Calu3 (cell line): ENCODE measurements at regions not wholly inside any gene's neighbourhood (a gene's known extent, or its start where the extent isn't known, plus 50 kb on each side); places are given as distances from the start of the nearest gene placed in this dataset.

ENCODE experiments used
- BruUV-seq: library from RNA; stranded (reverse); fragments of 400-500 nt; replicated peaks from 2 replicates; lab custom pipeline; 2021; lab: Mats Ljungman, UMichigan
- CTCF ChIA-PET: fragments of 300-600 bp; sonication (Branson Sonifier 250); formaldehyde crosslinking; loops from one replicate; lab custom pipeline; 2022; ENCODE audit warnings: antibody characterized with exemption; lab: Charles Lee
- DNase-seq: peaks from one replicate; pipeline ENCODE4 v3.0.0; 2022
- H3K27ac Mint-ChIP-seq: one replicate; pipeline ENCODE4 v1.8.0; 2022; ENCODE audit warnings: mixed read lengths; ENCODE audit not compliant: unreplicated experiment
- H3K27me3 Mint-ChIP-seq: one replicate; pipeline ENCODE4 v1.8.0; 2022; ENCODE audit warnings: mixed read lengths; ENCODE audit not compliant: unreplicated experiment
- H3K36me3 Mint-ChIP-seq: one replicate; pipeline ENCODE4 v1.8.0; 2022; ENCODE audit warnings: mild to moderate bottlenecking, moderate library complexity, mixed read lengths; ENCODE audit not compliant: insufficient read depth, unreplicated experiment
- H3K4me1 Mint-ChIP-seq: one replicate; pipeline ENCODE4 v1.8.0; 2022; ENCODE audit warnings: mild to moderate bottlenecking, low read depth, mixed read lengths; ENCODE audit not compliant: unreplicated experiment
- H3K4me3 Mint-ChIP-seq: one replicate; pipeline ENCODE4 v1.8.0; 2022; ENCODE audit warnings: mild to moderate bottlenecking, low read depth, moderate library complexity, mixed read lengths; ENCODE audit not compliant: unreplicated experiment
- H3K9me3 Mint-ChIP-seq: one replicate; pipeline ENCODE4 v1.8.0; 2022; ENCODE audit warnings: low read depth, mixed read lengths; ENCODE audit not compliant: unreplicated experiment
- CTCF ChIP-seq: fragments of 200-600 bp; IDR thresholded peaks from one replicate; pipeline ENCODE4 v1.8.0; 2022; ENCODE audit warnings: antibody characterized with exemption; ENCODE audit not compliant: unreplicated experiment
- intact Hi-C: fragments of 100-400 bp; cut with micrococcal nuclease; formaldehyde crosslinking; loops from one replicate; pipeline ENCODE4 v1.10.0; 2022; ENCODE audit not compliant: unreplicated experiment

DNA sequence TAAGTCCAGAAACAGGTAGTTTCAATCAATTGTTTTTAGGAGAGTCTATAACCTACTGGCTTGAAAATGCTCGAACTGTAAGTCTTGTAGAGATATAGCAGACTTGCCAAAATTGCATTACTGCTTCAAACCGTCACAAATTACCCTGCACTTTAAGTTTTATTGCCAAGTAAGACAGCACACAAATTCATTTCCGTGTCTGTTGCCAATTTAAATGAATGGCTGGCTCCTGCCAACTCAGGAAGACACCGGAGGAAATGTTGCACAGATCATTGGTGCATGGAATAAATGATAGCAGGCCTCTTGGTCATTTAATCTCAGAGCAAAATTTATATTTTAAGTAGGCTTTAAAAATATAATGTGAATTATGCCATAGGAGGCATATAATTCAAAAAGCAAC, 438.1 kb downstream of the HACE1 start:
- H3K4me3 Mint-ChIP-seq, result no peak overlapping the region
- H3K27me3 Mint-ChIP-seq, result peaks cover 15% of the 10 kb centered on the region
- intact Hi-C loops, result no loop called here
- H3K9me3 Mint-ChIP-seq, result peaks cover 5% of the 10 kb centered on the region
- no peaks in the 10 kb centered on the region for H3K36me3 Mint-ChIP-seq
- no peak for TF ChIP-seq CTCF
- DNase-seq, result no peak
- H3K4me1 Mint-ChIP-seq, result no peaks in the 10 kb centered on the region
- H3K27ac Mint-ChIP-seq, result no peak overlapping the region
- CTCF ChIA-PET, result no interaction called here
- no TSS peak for BruUV-seq

GRCh38 chr6:104418839-104419238, 440.9 kb downstream of the HACE1 start:
- Mint-ChIP-seq H3K4me3 (no peak overlapping the region), H3K4me1 (no peaks in the 10 kb centered on the region), H3K27me3 (peaks cover 7% of the 10 kb centered on the region), H3K9me3 (peaks cover 5% of the 10 kb centered on the region), H3K27ac (no peak overlapping the region), H3K36me3 (no peaks in the 10 kb centered on the region)
- CTCF ChIA-PET, result no interaction called here
- no peak for TF ChIP-seq CTCF
- DNase-seq, result no peak
- intact Hi-C loops, result no loop called here
- BruUV-seq, result no TSS peak

GRCh38 chr6:104418125-104418524, 441.6 kb downstream of the HACE1 start:
- no TSS peak for BruUV-seq
- H3K4me3 Mint-ChIP-seq, result no peak overlapping the region
- no peaks in the 10 kb centered on the region for H3K36me3 Mint-ChIP-seq

GRCh38 chr6:104414723-104415122, 445.0 kb downstream of the HACE1 start:
- no TSS peak for BruUV-seq
- Mint-ChIP-seq H3K9me3 (no peaks in the 10 kb centered on the region), H3K36me3 (no peaks in the 10 kb centered on the region), H3K4me3 (no peak overlapping the region), H3K27ac (no peak overlapping the region), H3K4me1 (no peaks in the 10 kb centered on the region), H3K27me3 (no peaks in the 10 kb centered on the region)
- no peak for TF ChIP-seq CTCF
- no peak for DNase-seq
- intact Hi-C loops, result no loop called here
- CTCF ChIA-PET, result no interaction called here

More at GRCh38 chr6:104418125-104418524, 441.6 kb downstream of the HACE1 start:
- H3K4me1 Mint-ChIP-seq, result no peaks in the 10 kb centered on the region
- H3K9me3 Mint-ChIP-seq, result peaks cover 5% of the 10 kb centered on the region
- no peak overlapping the region for H3K27ac Mint-ChIP-seq
- intact Hi-C loops, result no loop called here
- peaks cover under 1% of the 10 kb centered on the region for H3K27me3 Mint-ChIP-seq
- TF ChIP-seq CTCF, result no peak
- no peak for DNase-seq
- CTCF ChIA-PET, result no interaction called here

GRCh38 chr6:104413767-104414166, 446.0 kb downstream of the HACE1 start:
- Mint-ChIP-seq H3K9me3 (no peaks in the 10 kb centered on the region), H3K4me1 (no peaks in the 10 kb centered on the region), H3K4me3 (no peak overlapping the region), H3K27ac (no peak overlapping the region), H3K36me3 (no peaks in the 10 kb centered on the region), H3K27me3 (no peaks in the 10 kb centered on the region)
- intact Hi-C loops, result no loop called here
- CTCF ChIA-PET, result no interaction called here
- TF ChIP-seq CTCF, result no peak
- no TSS peak for BruUV-seq
- DNase-seq, result no peak
